Pancreas (tissue), 10 donors: ENCODE measurements at regions not wholly inside any gene's neighbourhood (a gene's known extent, or its start where the extent isn't known, plus 50 kb on each side); places are given as distances from the start of the nearest gene placed in this dataset.

Experiments
- ATAC-seq, 4 donors: fragments of 200-7000 bp; cut with Tn5 transposase; one replicate each; pipeline versions ENCODE4 v1.8.0 to v1.9.1; 2020; ENCODE audit warnings: mild to moderate bottlenecking in 4 of 4, moderate library complexity in 4 of 4
- DNase-seq, 6 donors: peaks; one replicate each; pipeline ENCODE4 v3.0.0-alpha.2; 2020
- FAIRE-seq: peaks from 2 replicates; lab custom pipeline; 2012; peaks lifted over from hg19 to GRCh38; lab: Jason Lieb, UNC
- H3K27ac ChIP-seq, 4 donors: fragments of 200-600 bp; sonication (generic); 1 replicate in 3 of 4; 2 replicates in 1 of 4; pipeline versions ENCODE4 v1.5.0 to v1.8.0; 2020
- H3K27me3 ChIP-seq, 4 donors: fragments of 200-600 bp; one replicate each; pipeline ENCODE4 v1.8.0; 2021
- H3K36me3 ChIP-seq, 3 donors: fragments of 200-600 bp; sonication (generic) in 1 of 3; one replicate each; pipeline versions ENCODE4 v1.5.0 to v1.8.0; 2020 to 2021
- H3K4me1 ChIP-seq, 3 donors: fragments of 200-600 bp; one replicate each; pipeline ENCODE4 v1.8.0; 2021
- H3K4me3 ChIP-seq, 4 donors: fragments of 200-600 bp; sonication (generic) in 2 of 4; one replicate each; pipeline versions ENCODE4 v1.5.0 to v1.8.0; 2020 to 2021
- H3K9me3 ChIP-seq, 4 donors: fragments of 200-600 bp; one replicate each; pipeline ENCODE4 v1.8.0; 2021
- CTCF ChIP-seq, 4 donors: fragments of 200-600 bp; sonication (generic) in 3 of 4; IDR thresholded peaks; one replicate each; pipeline versions ENCODE4 v1.5.0 to v1.8.0; 2021; ENCODE audit warnings: antibody characterized with exemption in 4 of 4
- WGBS, 2 donors: extraction: QIAGEN DNeasy Blood & Tissue Kit; methylation state at CpG; one replicate each; pipeline ENCODE4 v1.1.7; 2013; 5-methylcytosine and 5-hydroxymethylcytosine counted together
- intact Hi-C, 3 donors: fragments of 100-400 bp; cut with DNase I; formaldehyde crosslinking; loops; one replicate each; pipeline versions ENCODE4 v1.11.1 to v1.14.2; 2022
- donor health status: healthy with polysubstance abuse.
- donor health status: DM: no; HTN: no; CAD: no; lungs with moderate emphysema.
- donor health status: DM: no; HTN: no; CAD: no.
- donor health status: control.
- donor health status: control.
- donor health status: Bipolar disorder and iron deficiency.
- donor health status: DM: yes; HTN: yes; CAD: no.
- donor health status: DM: no; HTN: no; CAD: no.
- donor health status: DM: no; HTN: no; CAD: no.
- donor health status: DM: yes; HTN: yes; CAD: no.

- DNase-seq (no peak), ATAC-seq (no peak), FAIRE-seq (no peak)
- H3K36me3 ChIP-seq: no peaks in the 10 kb centered on the region
- no peaks in the 10 kb centered on the region for H3K4me1 ChIP-seq
- 71 to 74% methylated on average over 3 of the region's 3 CpGs for WGBS, 2 donors
- no peak for TF ChIP-seq CTCF (IDR thresholded peaks at IDR 0.05)
- H3K9me3 ChIP-seq: no peaks in the 10 kb centered on the region
- intact Hi-C loops: no loop called here
- no peak overlapping the region for H3K27ac ChIP-seq
- H3K27me3 ChIP-seq: no peaks in the 10 kb centered on the region
- no peak overlapping the region for H3K4me3 ChIP-seq
Measured at GRCh38 chr5:52375969-52376368, 411.7 kb upstream of the ITGA1 start.

- DNase-seq (no peak), ATAC-seq (no peak), FAIRE-seq (no peak)
- no peak overlapping the region for H3K4me3 ChIP-seq
- H3K27ac ChIP-seq: no peak overlapping the region
- H3K27me3 ChIP-seq: no peaks in the 10 kb centered on the region
- 62 to 77% methylated on average over 7 of the region's 7 CpGs for WGBS, 2 donors
- no peak for TF ChIP-seq CTCF (IDR thresholded peaks at IDR 0.05)
- no peaks in the 10 kb centered on the region for H3K36me3 ChIP-seq
- H3K9me3 ChIP-seq: no peaks in the 10 kb centered on the region
- H3K4me1 ChIP-seq: no peaks in the 10 kb centered on the region
- intact Hi-C loops: no loop called here
Measured at GRCh38 chr5:52376592-52376991, 411.1 kb upstream of the ITGA1 start.

GRCh38 chr5:52378237-52378636 lies 409.5 kb upstream of the ITGA1 start:
- Histone ChIP-seq H3K9me3 (no peaks in the 10 kb centered on the region), H3K27me3 (no peaks in the 10 kb centered on the region), H3K27ac (no peak overlapping the region), H3K36me3 (no peaks in the 10 kb centered on the region), H3K4me3 (no peak overlapping the region), H3K4me1 (no peaks in the 10 kb centered on the region)
- DNase-seq (no peak), FAIRE-seq (no peak), ATAC-seq (no peak)
- no peak for TF ChIP-seq CTCF (IDR thresholded peaks at IDR 0.05)
- intact Hi-C loops: no loop called here

GRCh38 chr5:52388349-52388748 lies 399.4 kb upstream of the ITGA1 start:
- ATAC-seq: no peak
- H3K4me1 ChIP-seq: no peaks in the 10 kb centered on the region
- no peak overlapping the region for H3K27ac ChIP-seq
- DNase-seq: no peak
- no peak for FAIRE-seq
- no peaks in the 10 kb centered on the region for H3K36me3 ChIP-seq
- no peak overlapping the region for H3K4me3 ChIP-seq
- H3K9me3 ChIP-seq: no peaks in the 10 kb centered on the region
- H3K27me3 ChIP-seq: no peaks in the 10 kb centered on the region
- intact Hi-C loops: no loop called here
- no peak for TF ChIP-seq CTCF (IDR thresholded peaks at IDR 0.05)
- 64 to 73% methylated on average over 3 of the region's 3 CpGs for WGBS, 2 donors

- peaks cover 0 to 4% (median 0%) of the 10 kb centered on the region in 4 donors for H3K27me3 ChIP-seq
- H3K9me3 ChIP-seq: no peaks in the 10 kb centered on the region
- no peak overlapping the region for H3K27ac ChIP-seq
- FAIRE-seq: no peak
- no peaks in the 10 kb centered on the region for H3K4me1 ChIP-seq
- no peaks in the 10 kb centered on the region for H3K36me3 ChIP-seq
- DNase-seq: no peak
- TF ChIP-seq CTCF (IDR thresholded peaks at IDR 0.05): no peak
- ATAC-seq: no peak
- intact Hi-C loops: no loop called here
- H3K4me3 ChIP-seq: no peak overlapping the region
- 42 to 61% methylated on average over 3 of the region's 3 CpGs for WGBS, 2 donors
Measured at GRCh38 chr5:52392321-52392720, 395.4 kb upstream of the ITGA1 start.
